ENCODE measurements at regions not wholly inside any gene's neighbourhood (a gene's known extent, or its start where the extent isn't known, plus 50 kb on each side); places are given as distances from the start of the nearest gene placed in this dataset.
"Not testable (repeated sequence)": the region's sequence is repeated elsewhere in the genome, so short reads cannot be mapped to it uniquely, and the experiment has no call there.

- no peaks in the 10 kb centered on the region for H3K4me1 Mint-ChIP-seq (ENCODE audit: unreplicated experiment)
- no peak overlapping the region for H3K27ac Mint-ChIP-seq (ENCODE audit: unreplicated experiment)
- no peak for TF ChIP-seq CTCF (IDR thresholded peaks at IDR 0.05; ENCODE audit: unreplicated experiment)
- H3K4me3 Mint-ChIP-seq (ENCODE audit: unreplicated experiment), result no peak overlapping the region
- no peaks in the 10 kb centered on the region for H3K36me3 Mint-ChIP-seq (ENCODE audit: low read depth, unreplicated experiment)
- no peaks in the 10 kb centered on the region for H3K9me3 Mint-ChIP-seq (ENCODE audit: unreplicated experiment)
- no peak for DNase-seq (ENCODE audit: low spot score)
- no peaks in the 10 kb centered on the region for H3K27me3 Mint-ChIP-seq (ENCODE audit: unreplicated experiment)
Observed at GRCh38 chr7:94146408-94146807, 142.3 kb upstream of the BET1 start.

- no peak overlapping the region for H3K27ac Mint-ChIP-seq (ENCODE audit: unreplicated experiment)
- H3K36me3 Mint-ChIP-seq (ENCODE audit: low read depth, unreplicated experiment), result no peaks in the 10 kb centered on the region
- no peaks in the 10 kb centered on the region for H3K4me1 Mint-ChIP-seq (ENCODE audit: unreplicated experiment)
- no peak overlapping the region for H3K4me3 Mint-ChIP-seq (ENCODE audit: unreplicated experiment)
- no peaks in the 10 kb centered on the region for H3K27me3 Mint-ChIP-seq (ENCODE audit: unreplicated experiment)
- TF ChIP-seq CTCF (IDR thresholded peaks at IDR 0.05; ENCODE audit: unreplicated experiment), result no peak
- DNase-seq (ENCODE audit: low spot score), result no peak
- no peaks in the 10 kb centered on the region for H3K9me3 Mint-ChIP-seq (ENCODE audit: unreplicated experiment)
Observed at GRCh38 chr7:94149789-94150545, 145.8 kb upstream of the BET1 start.

GRCh38 chr7:94154182-94154581 lies 150.0 kb upstream of the BET1 start:
- H3K36me3 Mint-ChIP-seq (ENCODE audit: low read depth, unreplicated experiment), result no peaks in the 10 kb centered on the region
- TF ChIP-seq CTCF (IDR thresholded peaks at IDR 0.05; ENCODE audit: unreplicated experiment), result no peak
- no peaks in the 10 kb centered on the region for H3K27me3 Mint-ChIP-seq (ENCODE audit: unreplicated experiment)
- H3K27ac Mint-ChIP-seq (ENCODE audit: unreplicated experiment), result no peak overlapping the region
- DNase-seq (ENCODE audit: low spot score), result no peak
- H3K4me3 Mint-ChIP-seq (ENCODE audit: unreplicated experiment), result no peak overlapping the region
- no peaks in the 10 kb centered on the region for H3K9me3 Mint-ChIP-seq (ENCODE audit: unreplicated experiment)
- H3K4me1 Mint-ChIP-seq (ENCODE audit: unreplicated experiment), result no peaks in the 10 kb centered on the region

GRCh38 chr7:94154858-94155257 lies 150.7 kb upstream of the BET1 start:
- H3K27me3 Mint-ChIP-seq (ENCODE audit: unreplicated experiment), result no peaks in the 10 kb centered on the region
- H3K4me3 Mint-ChIP-seq (ENCODE audit: unreplicated experiment), result no peak overlapping the region
- H3K4me1 Mint-ChIP-seq (ENCODE audit: unreplicated experiment), result no peaks in the 10 kb centered on the region
- no peak for TF ChIP-seq CTCF (IDR thresholded peaks at IDR 0.05; ENCODE audit: unreplicated experiment)
- H3K27ac Mint-ChIP-seq (ENCODE audit: unreplicated experiment), result no peak overlapping the region
- no peaks in the 10 kb centered on the region for H3K36me3 Mint-ChIP-seq (ENCODE audit: low read depth, unreplicated experiment)
- no peaks in the 10 kb centered on the region for H3K9me3 Mint-ChIP-seq (ENCODE audit: unreplicated experiment)
- DNase-seq (ENCODE audit: low spot score), result no peak

- not testable (repeated sequence) for H3K4me1 Mint-ChIP-seq (ENCODE audit: unreplicated experiment); DNase-seq (ENCODE audit: low spot score); H3K27me3 Mint-ChIP-seq (ENCODE audit: unreplicated experiment); H3K4me3 Mint-ChIP-seq (ENCODE audit: unreplicated experiment); H3K9me3 Mint-ChIP-seq (ENCODE audit: unreplicated experiment); H3K27ac Mint-ChIP-seq (ENCODE audit: unreplicated experiment); H3K36me3 Mint-ChIP-seq (ENCODE audit: low read depth, unreplicated experiment)
Observed at GRCh38 chr7:94157659-94158306, 153.6 kb upstream of the BET1 start.

Data from endothelial cell (in vitro differentiated cells).